Mammary epithelial cell (primary cell): ENCODE measurements at regions not wholly inside any gene's neighbourhood (a gene's known extent, or its start where the extent isn't known, plus 50 kb on each side); places are given as distances from the start of the nearest gene placed in this dataset.

Experiments used
- EZH2 ChIP-seq: IDR thresholded peaks from 2 replicates; pipeline ENCODE4 v1.6.1; 2012; ENCODE audit warnings: low read length, inconsistent platforms, borderline replicate concordance
- TF ChIP-seq, protein P1 (sequence below), 2 donors: IDR thresholded peaks in 1 of 2; conservative IDR thresholded peaks in 1 of 2; 2 replicates each; pipeline ENCODE4 v1.5.1; 2011 to 2012; ENCODE audit warnings: inconsistent platforms in 2 of 2, low read length in 2 of 2, mild to moderate bottlenecking in 2 of 2, control low read depth in 1 of 2, low read depth in 1 of 2; ENCODE audit not compliant: insufficient read depth in 1 of 2; ENCODE audit errors: extremely low read depth in 1 of 2

- TF ChIP-seq, protein P1, sequence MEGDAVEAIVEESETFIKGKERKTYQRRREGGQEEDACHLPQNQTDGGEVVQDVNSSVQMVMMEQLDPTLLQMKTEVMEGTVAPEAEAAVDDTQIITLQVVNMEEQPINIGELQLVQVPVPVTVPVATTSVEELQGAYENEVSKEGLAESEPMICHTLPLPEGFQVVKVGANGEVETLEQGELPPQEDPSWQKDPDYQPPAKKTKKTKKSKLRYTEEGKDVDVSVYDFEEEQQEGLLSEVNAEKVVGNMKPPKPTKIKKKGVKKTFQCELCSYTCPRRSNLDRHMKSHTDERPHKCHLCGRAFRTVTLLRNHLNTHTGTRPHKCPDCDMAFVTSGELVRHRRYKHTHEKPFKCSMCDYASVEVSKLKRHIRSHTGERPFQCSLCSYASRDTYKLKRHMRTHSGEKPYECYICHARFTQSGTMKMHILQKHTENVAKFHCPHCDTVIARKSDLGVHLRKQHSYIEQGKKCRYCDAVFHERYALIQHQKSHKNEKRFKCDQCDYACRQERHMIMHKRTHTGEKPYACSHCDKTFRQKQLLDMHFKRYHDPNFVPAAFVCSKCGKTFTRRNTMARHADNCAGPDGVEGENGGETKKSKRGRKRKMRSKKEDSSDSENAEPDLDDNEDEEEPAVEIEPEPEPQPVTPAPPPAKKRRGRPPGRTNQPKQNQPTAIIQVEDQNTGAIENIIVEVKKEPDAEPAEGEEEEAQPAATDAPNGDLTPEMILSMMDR (conservative IDR thresholded peaks at IDR 0.05 in 1 of 2, IDR thresholded peaks at IDR 0.05 in 1 of 2; ENCODE audit: extremely low read depth in 1 of 2, insufficient read depth in 1 of 2, low read depth in 1 of 2, low read length in 2 of 2), result no peak
- no peak for TF ChIP-seq EZH2
Measured at GRCh38 chr18:11468617-11469016, 140.8 kb upstream of the SLC35G4 start.
